WTC11 (cell line): ENCODE measurements at regions not wholly inside any gene's neighbourhood (a gene's known extent, or its start where the extent isn't known, plus 50 kb on each side); places are given as distances from the start of the nearest gene placed in this dataset.

Experiments used
- ATAC-seq: fragments of 200-7000 bp; cut with Tn5 transposase; 2 replicates; pipeline ENCODE4 v1.10.0; 2021; ENCODE audit warnings: mild to moderate bottlenecking, moderate library complexity
- CTCF ChIA-PET: fragments of 300-600 bp; sonication (Branson Sonifier 250); formaldehyde crosslinking; loops from one replicate; lab custom pipeline; 2021; ENCODE audit warnings: antibody characterized with exemption; lab: Charles Lee
- POLR2A ChIA-PET: fragments of 350-600 bp; sonication (Branson Sonifier 250); formaldehyde crosslinking; loops from one replicate; lab custom pipeline; 2021; ENCODE audit warnings: antibody characterized with exemption; lab: Charles Lee
- DNase-seq: peaks from one replicate; pipeline ENCODE4 v3.0.0; 2021; ENCODE audit warnings: low spot score
- H3K27ac Mint-ChIP-seq: 2 replicates; pipeline ENCODE4 v1.8.0; 2021; ENCODE audit warnings: mixed read lengths
- H3K27me3 Mint-ChIP-seq: 2 replicates; pipeline ENCODE4 v1.8.0; 2021; ENCODE audit warnings: low read depth, mild to moderate bottlenecking, moderate library complexity, mixed read lengths
- H3K36me3 Mint-ChIP-seq: 2 replicates; pipeline ENCODE4 v1.8.0; 2021; ENCODE audit warnings: mixed read lengths
- H3K4me1 Mint-ChIP-seq: 2 replicates; pipeline ENCODE4 v1.8.0; 2022; ENCODE audit warnings: mixed read lengths
- H3K4me3 Mint-ChIP-seq: 2 replicates; pipeline ENCODE4 v1.8.0; 2021; ENCODE audit warnings: mild to moderate bottlenecking, moderate library complexity, mixed read lengths
- H3K9me3 Mint-ChIP-seq: 2 replicates; pipeline ENCODE4 v1.8.0; 2021; ENCODE audit warnings: mixed read lengths
- ESRRA ChIP-seq: sonication (generic); formaldehyde crosslinking; IDR thresholded peaks from 2 replicates; pipeline ENCODE4 v1.8.1; 2022; ENCODE audit warnings: mild to moderate bottlenecking, missing genetic modification reagents, borderline replicate concordance
- FOXP1 ChIP-seq: sonication (generic); formaldehyde crosslinking; IDR thresholded peaks from 2 replicates; pipeline ENCODE4 v1.8.0; 2022; ENCODE audit warnings: missing genetic modification reagents, mild to moderate bottlenecking, moderate library complexity, borderline replicate concordance
- GRHL2 ChIP-seq: fragments of 250-450 bp; sonication (Bioruptor Pico); IDR thresholded peaks from 2 replicates; pipeline ENCODE4 v1.8.0; 2022; ENCODE audit warnings: mild to moderate bottlenecking, moderate library complexity; ENCODE audit not compliant: insufficient replicate concordance, severe bottlenecking
- GTF2I ChIP-seq: fragments of 250-450 bp; sonication (Bioruptor Pico); conservative IDR thresholded peaks from 2 replicates; pipeline ENCODE4 v1.4.0; 2021; ENCODE audit warnings: mild to moderate bottlenecking
- IRF2 ChIP-seq: sonication (generic); formaldehyde crosslinking; IDR thresholded peaks from 2 replicates; pipeline ENCODE4 v1.8.0; 2022; ENCODE audit warnings: low read depth, missing genetic modification reagents, borderline replicate concordance
- PRRX2 ChIP-seq: fragments of 250-450 bp; sonication (Bioruptor Pico); IDR thresholded peaks from 2 replicates; pipeline ENCODE4 v1.8.0; 2021; ENCODE audit warnings: mild to moderate bottlenecking
- SMAD4 ChIP-seq: sonication (generic); formaldehyde crosslinking; IDR thresholded peaks from 2 replicates; pipeline ENCODE4 v1.8.0; 2022; ENCODE audit warnings: mild to moderate bottlenecking, missing genetic modification reagents
- TEAD1 ChIP-seq: sonication (generic); formaldehyde crosslinking; IDR thresholded peaks from 2 replicates; pipeline ENCODE4 v1.8.0; 2022; ENCODE audit warnings: mild to moderate bottlenecking, missing genetic modification reagents
- TEAD4 ChIP-seq: sonication (generic); formaldehyde crosslinking; IDR thresholded peaks from 2 replicates; pipeline ENCODE4 v1.8.0; 2022; ENCODE audit warnings: mild to moderate bottlenecking, missing genetic modification reagents
- ZBTB21 ChIP-seq: sonication (generic); formaldehyde crosslinking; IDR thresholded peaks from 2 replicates; pipeline ENCODE4 v1.8.1; 2023; ENCODE audit warnings: mild to moderate bottlenecking, missing genetic modification reagents, borderline replicate concordance
- ZNF121 ChIP-seq: sonication (generic); formaldehyde crosslinking; IDR thresholded peaks from 2 replicates; pipeline ENCODE4 v1.8.0; 2023; ENCODE audit warnings: missing genetic modification reagents
- ZNF219 ChIP-seq: sonication (generic); formaldehyde crosslinking; IDR thresholded peaks from 2 replicates; pipeline ENCODE4 v1.8.0; 2023; ENCODE audit warnings: missing genetic modification reagents, mild to moderate bottlenecking, borderline replicate concordance
- ZNF232 ChIP-seq: sonication (generic); formaldehyde crosslinking; IDR thresholded peaks from 2 replicates; pipeline ENCODE4 v1.8.0; 2022; ENCODE audit warnings: mild to moderate bottlenecking, missing genetic modification reagents
- ZNF263 ChIP-seq: sonication (generic); formaldehyde crosslinking; IDR thresholded peaks from 2 replicates; pipeline ENCODE4 v1.8.1; 2022; ENCODE audit warnings: low read depth, mild to moderate bottlenecking, moderate library complexity, missing genetic modification reagents
- ZNF416 ChIP-seq: fragments of 250-450 bp; sonication (Bioruptor Pico); IDR thresholded peaks from 2 replicates; pipeline ENCODE4 v1.9.0; 2021; ENCODE audit warnings: mild to moderate bottlenecking, inconsistent platforms
- ZNF423 ChIP-seq: fragments of 250-450 bp; sonication (Bioruptor Pico); IDR thresholded peaks from 2 replicates; pipeline ENCODE4 v2.1.2; 2022; ENCODE audit warnings: mild to moderate bottlenecking, moderate library complexity
- TF ChIP-seq, protein P1 (sequence below): fragments of 250-450 bp; sonication (Bioruptor Pico); IDR thresholded peaks from 2 replicates; pipeline ENCODE4 v1.9.0; 2021; ENCODE audit warnings: moderate library complexity, mild to moderate bottlenecking, inconsistent platforms, borderline replicate concordance
- TF ChIP-seq, protein P2 (sequence below): sonication (generic); formaldehyde crosslinking; IDR thresholded peaks from 2 replicates; pipeline ENCODE4 v1.8.0; 2023; ENCODE audit warnings: mild to moderate bottlenecking, missing genetic modification reagents
- TF ChIP-seq, protein P3 (sequence below): sonication (generic); formaldehyde crosslinking; conservative IDR thresholded peaks from 2 replicates; pipeline ENCODE4 v1.8.1; 2023; ENCODE audit warnings: mild to moderate bottlenecking, low read depth, missing genetic modification reagents, moderate library complexity
- TF ChIP-seq, protein P4 (sequence below): fragments of 250-450 bp; sonication (Bioruptor Pico); IDR thresholded peaks from 2 replicates; pipeline ENCODE4 v1.8.0; 2021; ENCODE audit warnings: mild to moderate bottlenecking
- TF ChIP-seq, protein P5 (sequence below): fragments of 250-450 bp; sonication (Bioruptor Pico); IDR thresholded peaks from 2 replicates; pipeline ENCODE4 v1.9.0; 2021; ENCODE audit warnings: mild to moderate bottlenecking
- TF ChIP-seq, protein P6 (sequence below): sonication (generic); formaldehyde crosslinking; IDR thresholded peaks from 2 replicates; pipeline ENCODE4 v1.8.1; 2023; ENCODE audit warnings: mild to moderate bottlenecking, missing genetic modification reagents
- TF ChIP-seq, protein P7 (sequence below): sonication (generic); formaldehyde crosslinking; IDR thresholded peaks from 2 replicates; pipeline ENCODE4 v1.8.1; 2022; ENCODE audit warnings: mild to moderate bottlenecking, moderate library complexity, missing genetic modification reagents

DNA sequence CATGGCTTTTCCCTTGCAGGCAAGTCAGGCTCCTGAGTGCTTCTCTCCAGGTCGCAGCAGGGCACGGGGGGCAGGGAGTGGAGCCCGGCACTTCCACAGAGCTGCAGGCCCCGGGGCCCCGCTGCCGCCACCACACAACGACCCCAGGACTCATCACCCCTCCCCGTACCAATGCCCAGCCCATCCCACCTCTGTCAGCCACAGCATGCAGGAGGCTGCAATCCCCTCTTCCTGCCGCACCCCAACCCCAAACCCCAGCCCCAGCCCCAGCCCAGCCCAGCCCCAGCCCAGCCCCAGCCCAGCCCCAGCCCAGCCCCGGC is 288.0 kb downstream of the NDUFA10 start (continued):
- TF ChIP-seq, protein P1, sequence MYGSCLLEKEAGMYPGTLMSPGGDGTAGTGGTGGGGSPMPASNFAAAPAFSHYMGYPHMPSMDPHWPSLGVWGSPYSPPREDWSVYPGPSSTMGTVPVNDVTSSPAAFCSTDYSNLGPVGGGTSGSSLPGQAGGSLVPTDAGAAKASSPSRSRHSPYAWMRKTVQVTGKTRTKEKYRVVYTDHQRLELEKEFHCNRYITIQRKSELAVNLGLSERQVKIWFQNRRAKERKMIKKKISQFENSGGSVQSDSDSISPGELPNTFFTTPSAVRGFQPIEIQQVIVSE, result no peak
- TF ChIP-seq ZNF219 (CRISPR knock-in tag) (no peak), GRHL2 (CRISPR knock-in tag) (no peak), ZNF232 (no peak), ZNF121 (CRISPR knock-in tag) (no peak), TEAD4 (no peak), SMAD4 (CRISPR knock-in tag) (no peak), ZNF416 (CRISPR knock-in tag) (no peak)

DNA sequence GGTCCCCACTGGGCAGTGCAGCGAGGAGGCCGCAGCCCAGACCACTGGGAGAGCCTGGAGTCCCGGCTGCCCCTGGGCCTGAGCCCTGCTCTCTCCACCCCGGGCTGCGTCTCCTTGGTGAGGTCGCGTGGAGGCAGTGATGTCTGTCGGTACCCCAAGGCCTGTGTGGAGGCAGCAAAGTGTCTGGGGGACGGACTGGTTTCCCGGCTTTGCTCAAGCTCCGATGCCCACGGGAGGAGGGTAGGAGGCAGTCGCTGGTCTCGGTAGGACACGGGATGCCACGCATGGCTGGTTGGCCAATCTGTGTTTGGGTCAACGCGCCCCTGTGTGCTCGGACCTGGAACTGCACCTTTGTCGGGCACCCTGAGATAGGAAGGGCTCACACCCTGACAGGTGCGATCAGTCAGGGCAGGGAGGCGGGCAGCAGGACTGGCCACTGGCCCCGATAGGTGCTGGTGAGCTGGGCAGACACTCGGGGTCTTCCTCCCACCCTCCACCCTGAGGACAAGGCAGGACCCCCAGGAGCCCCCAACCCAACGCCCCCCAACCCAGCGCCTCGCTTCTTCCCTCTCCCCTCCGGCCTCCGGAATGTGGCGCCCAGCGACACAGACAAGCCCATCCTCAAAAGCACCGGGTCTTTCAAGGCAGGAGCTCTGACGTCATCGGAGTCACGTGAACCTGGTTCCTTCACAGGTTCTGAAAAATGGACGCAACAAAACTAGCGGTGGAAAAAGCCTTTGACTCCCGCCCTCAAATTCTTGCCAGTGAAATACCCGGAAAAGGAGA is 288.6 kb downstream of the NDUFA10 start:
- peaks cover 8% of the 10 kb centered on the region; the same call in 1 of the 2 replicates for H3K4me1 Mint-ChIP-seq
- H3K27ac Mint-ChIP-seq, result no peak overlapping the region
- ChIA-PET CTCF (interaction anchor here (0.6 to 1.2 kb wide), 2 partner anchors 88 to 143 kb away, joined by 3 to 4 read pairs; no protein-coding TSS in a partner anchor), POLR2A (no interaction called here)
- TF ChIP-seq, protein P2, sequence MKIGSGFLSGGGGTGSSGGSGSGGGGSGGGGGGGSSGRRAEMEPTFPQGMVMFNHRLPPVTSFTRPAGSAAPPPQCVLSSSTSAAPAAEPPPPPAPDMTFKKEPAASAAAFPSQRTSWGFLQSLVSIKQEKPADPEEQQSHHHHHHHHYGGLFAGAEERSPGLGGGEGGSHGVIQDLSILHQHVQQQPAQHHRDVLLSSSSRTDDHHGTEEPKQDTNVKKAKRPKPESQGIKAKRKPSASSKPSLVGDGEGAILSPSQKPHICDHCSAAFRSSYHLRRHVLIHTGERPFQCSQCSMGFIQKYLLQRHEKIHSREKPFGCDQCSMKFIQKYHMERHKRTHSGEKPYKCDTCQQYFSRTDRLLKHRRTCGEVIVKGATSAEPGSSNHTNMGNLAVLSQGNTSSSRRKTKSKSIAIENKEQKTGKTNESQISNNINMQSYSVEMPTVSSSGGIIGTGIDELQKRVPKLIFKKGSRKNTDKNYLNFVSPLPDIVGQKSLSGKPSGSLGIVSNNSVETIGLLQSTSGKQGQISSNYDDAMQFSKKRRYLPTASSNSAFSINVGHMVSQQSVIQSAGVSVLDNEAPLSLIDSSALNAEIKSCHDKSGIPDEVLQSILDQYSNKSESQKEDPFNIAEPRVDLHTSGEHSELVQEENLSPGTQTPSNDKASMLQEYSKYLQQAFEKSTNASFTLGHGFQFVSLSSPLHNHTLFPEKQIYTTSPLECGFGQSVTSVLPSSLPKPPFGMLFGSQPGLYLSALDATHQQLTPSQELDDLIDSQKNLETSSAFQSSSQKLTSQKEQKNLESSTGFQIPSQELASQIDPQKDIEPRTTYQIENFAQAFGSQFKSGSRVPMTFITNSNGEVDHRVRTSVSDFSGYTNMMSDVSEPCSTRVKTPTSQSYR (CRISPR knock-in tag), result no peak
- TF ChIP-seq IRF2 (CRISPR knock-in tag) (no peak), GTF2I (CRISPR knock-in tag) (no peak), ESRRA (CRISPR knock-in tag) (no peak), ZBTB21 (CRISPR knock-in tag) (no peak), FOXP1 (CRISPR knock-in tag) (no peak)
- TF ChIP-seq, protein P3, sequence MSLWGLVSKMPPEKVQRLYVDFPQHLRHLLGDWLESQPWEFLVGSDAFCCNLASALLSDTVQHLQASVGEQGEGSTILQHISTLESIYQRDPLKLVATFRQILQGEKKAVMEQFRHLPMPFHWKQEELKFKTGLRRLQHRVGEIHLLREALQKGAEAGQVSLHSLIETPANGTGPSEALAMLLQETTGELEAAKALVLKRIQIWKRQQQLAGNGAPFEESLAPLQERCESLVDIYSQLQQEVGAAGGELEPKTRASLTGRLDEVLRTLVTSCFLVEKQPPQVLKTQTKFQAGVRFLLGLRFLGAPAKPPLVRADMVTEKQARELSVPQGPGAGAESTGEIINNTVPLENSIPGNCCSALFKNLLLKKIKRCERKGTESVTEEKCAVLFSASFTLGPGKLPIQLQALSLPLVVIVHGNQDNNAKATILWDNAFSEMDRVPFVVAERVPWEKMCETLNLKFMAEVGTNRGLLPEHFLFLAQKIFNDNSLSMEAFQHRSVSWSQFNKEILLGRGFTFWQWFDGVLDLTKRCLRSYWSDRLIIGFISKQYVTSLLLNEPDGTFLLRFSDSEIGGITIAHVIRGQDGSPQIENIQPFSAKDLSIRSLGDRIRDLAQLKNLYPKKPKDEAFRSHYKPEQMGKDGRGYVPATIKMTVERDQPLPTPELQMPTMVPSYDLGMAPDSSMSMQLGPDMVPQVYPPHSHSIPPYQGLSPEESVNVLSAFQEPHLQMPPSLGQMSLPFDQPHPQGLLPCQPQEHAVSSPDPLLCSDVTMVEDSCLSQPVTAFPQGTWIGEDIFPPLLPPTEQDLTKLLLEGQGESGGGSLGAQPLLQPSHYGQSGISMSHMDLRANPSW (CRISPR knock-in tag), result no peak
- no peaks in the 10 kb centered on the region for H3K27me3 Mint-ChIP-seq
- H3K36me3 Mint-ChIP-seq, result peaks cover 5% of the 10 kb centered on the region; the same call in 1 of the 2 replicates
- peaks cover 6% of the 10 kb centered on the region for H3K9me3 Mint-ChIP-seq
- ATAC-seq, result peak; percentile 49
- peak; percentile 39 for DNase-seq
- no peak overlapping the region for H3K4me3 Mint-ChIP-seq

DNA sequence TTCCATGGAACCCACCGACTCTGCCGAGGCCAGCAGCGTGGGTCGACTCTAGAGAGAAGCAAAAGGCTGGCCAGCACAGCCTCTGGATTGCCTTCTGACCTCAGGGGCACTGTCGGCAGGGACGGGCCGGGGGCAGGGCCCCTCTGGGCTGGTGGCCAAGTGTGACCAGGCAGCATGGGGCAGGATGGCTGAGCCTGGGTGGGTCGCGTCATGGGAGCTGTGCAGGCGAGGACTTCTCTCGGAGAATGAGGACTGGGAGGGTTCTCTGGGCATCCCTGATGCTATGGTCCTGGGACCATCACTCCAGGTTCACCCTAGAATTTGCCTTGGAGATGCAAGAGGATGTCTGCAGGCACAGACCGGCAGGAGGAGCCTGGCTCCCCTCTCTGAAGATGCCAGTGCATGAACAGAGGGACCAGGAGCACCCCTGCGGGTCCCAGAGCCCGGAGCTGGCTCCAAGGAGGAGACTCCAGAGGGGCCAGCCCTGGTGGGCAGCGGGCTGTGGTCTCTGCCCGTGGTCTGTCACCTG is 289.2 kb downstream of the NDUFA10 start:
- Mint-ChIP-seq H3K4me1 (peaks cover 8% of the 10 kb centered on the region; the same call in 1 of the 2 replicates), H3K27ac (no peak overlapping the region), H3K4me3 (no peak overlapping the region), H3K27me3 (no peaks in the 10 kb centered on the region), H3K9me3 (peaks cover 6% of the 10 kb centered on the region), H3K36me3 (peaks cover 5% of the 10 kb centered on the region; the same call in 1 of the 2 replicates)
- DNase-seq (no peak), ATAC-seq (no peak)
- TF ChIP-seq PRRX2 (CRISPR knock-in tag), result no peak
- TF ChIP-seq, protein P4, sequence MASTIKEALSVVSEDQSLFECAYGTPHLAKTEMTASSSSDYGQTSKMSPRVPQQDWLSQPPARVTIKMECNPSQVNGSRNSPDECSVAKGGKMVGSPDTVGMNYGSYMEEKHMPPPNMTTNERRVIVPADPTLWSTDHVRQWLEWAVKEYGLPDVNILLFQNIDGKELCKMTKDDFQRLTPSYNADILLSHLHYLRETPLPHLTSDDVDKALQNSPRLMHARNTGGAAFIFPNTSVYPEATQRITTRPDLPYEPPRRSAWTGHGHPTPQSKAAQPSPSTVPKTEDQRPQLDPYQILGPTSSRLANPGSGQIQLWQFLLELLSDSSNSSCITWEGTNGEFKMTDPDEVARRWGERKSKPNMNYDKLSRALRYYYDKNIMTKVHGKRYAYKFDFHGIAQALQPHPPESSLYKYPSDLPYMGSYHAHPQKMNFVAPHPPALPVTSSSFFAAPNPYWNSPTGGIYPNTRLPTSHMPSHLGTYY (CRISPR knock-in tag), result no peak
- TF ChIP-seq, protein P5, sequence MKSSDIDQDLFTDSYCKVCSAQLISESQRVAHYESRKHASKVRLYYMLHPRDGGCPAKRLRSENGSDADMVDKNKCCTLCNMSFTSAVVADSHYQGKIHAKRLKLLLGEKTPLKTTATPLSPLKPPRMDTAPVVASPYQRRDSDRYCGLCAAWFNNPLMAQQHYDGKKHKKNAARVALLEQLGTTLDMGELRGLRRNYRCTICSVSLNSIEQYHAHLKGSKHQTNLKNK (CRISPR knock-in tag), result no peak
- no peak for TF ChIP-seq ZNF423 (CRISPR knock-in tag)
- TF ChIP-seq, protein P6, sequence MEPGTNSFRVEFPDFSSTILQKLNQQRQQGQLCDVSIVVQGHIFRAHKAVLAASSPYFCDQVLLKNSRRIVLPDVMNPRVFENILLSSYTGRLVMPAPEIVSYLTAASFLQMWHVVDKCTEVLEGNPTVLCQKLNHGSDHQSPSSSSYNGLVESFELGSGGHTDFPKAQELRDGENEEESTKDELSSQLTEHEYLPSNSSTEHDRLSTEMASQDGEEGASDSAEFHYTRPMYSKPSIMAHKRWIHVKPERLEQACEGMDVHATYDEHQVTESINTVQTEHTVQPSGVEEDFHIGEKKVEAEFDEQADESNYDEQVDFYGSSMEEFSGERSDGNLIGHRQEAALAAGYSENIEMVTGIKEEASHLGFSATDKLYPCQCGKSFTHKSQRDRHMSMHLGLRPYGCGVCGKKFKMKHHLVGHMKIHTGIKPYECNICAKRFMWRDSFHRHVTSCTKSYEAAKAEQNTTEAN (CRISPR knock-in tag), result no peak
- TF ChIP-seq ZNF416 (CRISPR knock-in tag), result no peak
- no peak for TF ChIP-seq TEAD1 (CRISPR knock-in tag)
- no peak for TF ChIP-seq ZNF263 (CRISPR knock-in tag)
- TF ChIP-seq, protein P7, sequence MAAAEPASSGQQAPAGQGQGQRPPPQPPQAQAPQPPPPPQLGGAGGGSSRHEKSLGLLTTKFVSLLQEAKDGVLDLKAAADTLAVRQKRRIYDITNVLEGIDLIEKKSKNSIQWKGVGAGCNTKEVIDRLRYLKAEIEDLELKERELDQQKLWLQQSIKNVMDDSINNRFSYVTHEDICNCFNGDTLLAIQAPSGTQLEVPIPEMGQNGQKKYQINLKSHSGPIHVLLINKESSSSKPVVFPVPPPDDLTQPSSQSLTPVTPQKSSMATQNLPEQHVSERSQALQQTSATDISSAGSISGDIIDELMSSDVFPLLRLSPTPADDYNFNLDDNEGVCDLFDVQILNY (CRISPR knock-in tag), result no peak
- TF ChIP-seq ZNF232, result no peak
- no peak for TF ChIP-seq GRHL2 (CRISPR knock-in tag)
- ChIA-PET POLR2A (no interaction called here), CTCF (interaction anchor here (1.2 kb wide), 1 partner anchor 88 kb away, joined by 4 read pairs; no protein-coding TSS in a partner anchor)
